NCI-H345 (cell line): ENCODE measurements at regions not wholly inside any gene's neighbourhood (a gene's known extent, or its start where the extent isn't known, plus 50 kb on each side); places are given as distances from the start of the nearest gene placed in this dataset.

Source experiments
- DNase-seq: peaks from one replicate; lab custom pipeline; 2025; lab: John Stamatoyannopoulos, UW

- no peak for DNase-seq
These were observed 624.3 kb upstream of the TENM4 start for GRCh38 chr11:80065086-80065485.

DNA sequence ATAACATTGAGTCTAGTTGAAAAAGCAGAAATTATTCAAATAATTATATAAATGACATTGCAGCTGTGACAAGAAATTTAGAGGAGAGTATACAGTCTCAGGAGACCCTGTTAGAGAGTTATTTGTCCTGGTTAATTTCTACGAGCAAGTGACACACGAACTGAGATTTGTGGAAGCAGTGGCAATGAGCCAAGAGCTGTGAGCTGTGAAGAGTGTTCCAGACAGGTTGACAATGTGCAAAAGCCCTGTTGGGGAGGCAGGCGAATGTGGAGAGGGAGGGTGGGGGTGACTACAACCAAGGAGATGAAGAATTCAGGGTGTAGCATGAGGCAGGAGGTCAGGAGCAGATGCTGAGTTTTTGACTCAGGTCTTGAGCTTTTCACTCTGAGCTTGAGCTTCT is 620.2 kb upstream of the TENM4 start:
- no peak for DNase-seq

GRCh38 chr11:80054582-80055165 is 613.8 kb upstream of the TENM4 start:
- DNase-seq: no peak

GRCh38 chr11:80048513-80048912 is 607.7 kb upstream of the TENM4 start:
- no peak for DNase-seq

DNA sequence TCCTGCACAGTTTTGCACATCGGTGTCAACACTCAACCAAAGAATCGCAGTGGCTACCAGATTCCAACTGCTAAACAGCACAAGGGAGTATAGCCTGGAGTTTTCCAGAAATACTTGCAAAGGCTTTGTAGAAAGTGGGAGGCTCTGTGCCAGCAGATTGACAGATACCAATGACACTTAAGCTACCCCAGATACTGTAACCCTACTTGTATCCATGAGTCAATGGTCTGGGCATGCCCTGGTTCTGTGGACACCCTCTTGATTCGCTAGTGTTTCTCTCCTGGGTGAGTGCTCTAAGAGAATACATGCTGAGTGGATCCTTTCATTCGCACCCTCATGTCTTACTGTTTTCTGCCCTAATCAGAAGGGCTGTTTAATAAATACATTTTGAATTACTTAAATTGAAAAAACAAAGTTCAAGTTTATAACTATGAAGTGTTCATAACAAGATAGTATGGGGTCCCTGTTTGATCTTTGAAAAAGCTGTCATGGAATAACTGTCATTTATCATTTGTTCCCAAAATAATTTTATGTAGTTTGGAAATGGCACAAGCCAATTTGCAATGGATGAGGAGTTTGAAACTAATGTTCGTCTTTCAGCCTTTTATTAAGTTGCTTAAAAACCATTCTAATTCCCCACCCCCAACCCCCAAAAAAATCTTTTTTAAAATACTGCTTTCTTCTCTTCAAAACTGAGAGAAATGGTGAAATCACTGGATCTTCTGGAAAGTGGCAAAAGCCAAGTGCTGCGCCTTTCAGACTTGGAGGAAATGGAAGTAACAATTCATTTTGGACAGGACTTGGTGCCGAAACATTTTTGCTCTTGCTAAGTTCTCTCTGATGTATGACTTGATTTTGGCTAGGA is 600.5 kb upstream of the TENM4 start:
- no peak for DNase-seq

DNA sequence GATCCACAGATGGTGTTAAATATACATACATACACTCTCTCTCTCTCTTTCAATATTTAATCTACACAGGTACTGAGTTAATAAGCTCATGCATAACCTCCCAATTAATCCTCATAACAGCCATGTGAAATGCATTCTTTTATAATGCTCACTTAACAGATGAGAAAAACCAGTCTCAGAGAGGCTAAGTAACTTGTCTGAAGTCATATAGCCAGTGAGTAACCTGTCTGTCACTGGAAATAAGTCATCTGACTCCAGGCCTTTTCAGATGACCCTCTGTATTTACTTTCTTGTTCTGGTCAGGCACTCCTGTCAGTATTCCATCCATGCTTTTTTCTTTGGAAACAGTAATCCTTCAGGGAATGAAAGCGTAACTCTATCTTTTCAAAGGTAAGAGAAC is 594.0 kb upstream of the TENM4 start:
- no peak for DNase-seq

DNA sequence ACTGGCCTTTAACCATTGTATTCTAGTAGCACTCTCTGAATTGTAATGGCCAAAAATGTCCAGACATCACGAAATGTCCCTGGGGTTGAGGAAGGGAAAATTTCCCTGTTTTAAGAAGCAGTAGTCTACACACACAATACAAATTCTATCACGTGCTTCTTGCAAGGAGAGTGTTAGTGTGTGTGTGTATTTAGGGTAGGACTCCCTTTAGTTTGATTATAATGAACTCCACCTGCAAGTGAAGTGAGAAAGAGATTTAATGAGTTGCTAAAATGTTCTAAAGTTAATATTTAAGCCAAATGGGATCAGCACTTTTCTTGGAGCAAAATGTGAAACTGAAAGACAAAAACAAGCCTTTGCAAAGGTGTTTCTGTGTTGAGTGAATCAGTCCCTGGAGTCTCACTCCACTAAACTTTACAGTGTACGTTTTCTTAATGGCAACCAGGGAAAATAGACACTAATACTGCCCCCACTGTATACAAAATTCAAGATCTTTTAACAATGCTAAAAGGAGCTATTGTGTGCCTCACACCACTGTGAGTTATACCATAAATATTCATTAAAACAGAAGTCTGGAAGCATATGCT is 590.3 kb upstream of the TENM4 start:
- DNase-seq: no peak

GRCh38 chr11:80028998-80029397 is 588.2 kb upstream of the TENM4 start:
- no peak for DNase-seq

- no peak for DNase-seq
These were observed 583.3 kb upstream of the TENM4 start for GRCh38 chr11:80024119-80024518.

DNA sequence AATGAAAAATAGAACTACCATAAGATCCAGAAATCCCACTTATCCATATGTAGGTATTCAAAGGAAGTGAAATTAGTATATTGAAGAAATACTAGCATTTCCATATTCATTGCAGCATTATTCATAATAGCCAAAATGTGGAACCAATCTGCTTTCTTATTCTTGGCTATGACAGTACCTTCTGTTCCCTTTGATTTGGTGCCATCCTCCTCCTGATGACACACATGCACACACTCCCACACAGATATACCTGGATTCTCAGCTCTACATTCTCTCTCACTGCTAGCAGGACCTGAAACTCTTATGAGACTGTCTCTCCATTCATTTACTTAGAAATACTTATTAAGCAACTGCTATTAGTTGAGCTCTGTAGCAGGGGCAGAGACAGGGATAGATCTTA is 582.6 kb upstream of the TENM4 start:
- DNase-seq: no peak

DNA sequence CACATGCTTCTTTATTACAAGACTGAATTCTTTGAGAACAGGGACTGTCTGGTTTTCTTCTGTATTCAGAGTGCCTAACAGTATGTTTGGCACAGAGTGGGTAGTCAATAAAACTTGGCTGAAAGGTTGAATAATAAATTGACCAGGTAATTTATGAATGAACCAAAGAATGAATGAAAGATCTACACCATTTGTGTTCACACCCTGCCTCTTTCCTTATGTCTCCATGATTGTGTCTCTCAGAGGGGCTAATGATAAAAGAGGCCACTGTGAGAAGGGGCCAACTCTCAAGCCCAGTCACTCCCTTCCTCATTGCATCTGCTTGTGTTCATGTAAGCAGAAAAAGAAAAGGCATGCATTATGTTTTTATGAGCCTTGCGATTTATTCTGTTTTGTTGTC is 569.7 kb upstream of the TENM4 start:
- no peak for DNase-seq

- no peak for DNase-seq
These were observed 568.3 kb upstream of the TENM4 start for GRCh38 chr11:80009081-80009480.

- no peak for DNase-seq
These were observed 566.8 kb upstream of the TENM4 start for GRCh38 chr11:80007616-80008015.

- DNase-seq: no peak
These were observed 549.3 kb upstream of the TENM4 start for GRCh38 chr11:79990141-79990540.

DNA sequence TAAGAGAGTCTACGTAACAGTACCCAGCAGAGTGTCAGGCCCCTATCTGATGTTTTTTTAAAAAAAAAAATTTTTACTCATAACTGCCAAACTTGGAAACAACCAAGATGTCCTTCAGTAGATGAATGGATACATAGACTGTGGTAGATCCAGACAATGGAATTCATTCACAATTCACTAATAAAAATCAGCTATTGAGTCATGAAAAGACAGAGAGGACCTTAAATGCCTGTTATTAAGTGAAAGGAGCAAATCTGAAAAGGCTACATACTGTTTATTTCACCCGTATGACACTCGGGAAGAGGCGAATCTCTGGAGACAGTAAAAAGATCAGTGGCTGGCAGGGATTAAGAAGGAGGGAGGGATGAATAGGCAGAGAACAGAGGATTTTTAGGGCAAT is 541.4 kb upstream of the TENM4 start:
- DNase-seq: no peak

DNA sequence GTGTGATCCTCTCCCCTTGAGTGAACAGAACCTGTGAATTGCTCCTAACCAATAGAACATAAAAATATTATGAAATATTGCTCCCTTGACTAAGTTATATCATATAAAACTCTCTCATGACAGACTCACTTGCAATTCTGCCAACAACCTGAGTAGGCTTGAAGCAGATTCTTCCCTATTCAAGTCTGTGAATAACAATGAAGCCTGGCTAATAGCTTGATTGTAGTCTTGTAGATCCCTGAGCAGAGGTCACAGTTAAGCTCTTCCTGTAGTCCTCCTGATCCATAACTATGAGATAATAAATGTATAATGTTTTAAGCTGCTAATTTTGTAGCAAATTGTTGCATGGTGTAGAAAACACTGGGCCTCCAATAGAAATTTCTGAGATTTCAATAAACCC is 540.1 kb upstream of the TENM4 start:
- DNase-seq: no peak

- DNase-seq: no peak
These were observed 533.1 kb upstream of the TENM4 start for GRCh38 chr11:79973721-79974617.

DNA sequence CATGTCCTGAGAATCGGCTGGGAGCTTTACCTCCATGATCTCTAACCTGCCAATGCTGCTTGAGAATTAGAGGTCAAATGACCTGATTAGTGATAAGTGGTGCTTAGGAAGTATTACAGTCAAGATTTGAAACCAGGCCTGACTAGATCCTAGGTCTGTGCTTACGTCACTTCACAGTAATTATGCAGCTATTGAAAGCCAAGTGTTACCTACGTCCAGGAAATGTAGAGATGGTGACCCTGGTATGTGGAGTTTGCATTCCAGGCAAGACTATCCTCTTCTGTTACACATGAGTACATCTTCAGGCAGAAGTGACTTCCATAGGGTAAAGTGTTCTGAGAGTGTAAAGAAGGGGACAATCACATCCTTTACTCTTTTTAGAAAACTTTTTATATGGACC is 530.4 kb upstream of the TENM4 start:
- no peak for DNase-seq

DNA sequence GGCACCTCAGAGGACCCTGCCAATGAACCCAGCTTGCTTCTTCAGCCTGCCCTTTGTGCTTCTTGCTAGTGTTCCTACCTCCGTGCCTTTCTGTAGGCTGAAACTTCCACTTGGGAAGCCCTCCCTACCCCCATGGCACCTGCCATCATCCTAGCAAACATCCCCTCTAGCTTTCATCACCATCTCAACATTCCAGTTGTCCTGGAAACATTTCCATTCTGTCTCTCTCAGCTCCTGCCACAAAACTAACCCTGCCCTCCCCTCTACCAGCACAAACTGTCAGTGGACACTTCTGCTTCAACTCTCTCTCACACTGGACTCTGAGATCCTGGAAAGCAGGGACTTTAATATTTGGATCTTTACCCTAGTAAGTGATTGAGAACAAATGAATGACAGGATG is 525.8 kb upstream of the TENM4 start:
- no peak for DNase-seq

- peak; percentile 20 for DNase-seq
These were observed 523.2 kb upstream of the TENM4 start for GRCh38 chr11:79963856-79964645.

DNA sequence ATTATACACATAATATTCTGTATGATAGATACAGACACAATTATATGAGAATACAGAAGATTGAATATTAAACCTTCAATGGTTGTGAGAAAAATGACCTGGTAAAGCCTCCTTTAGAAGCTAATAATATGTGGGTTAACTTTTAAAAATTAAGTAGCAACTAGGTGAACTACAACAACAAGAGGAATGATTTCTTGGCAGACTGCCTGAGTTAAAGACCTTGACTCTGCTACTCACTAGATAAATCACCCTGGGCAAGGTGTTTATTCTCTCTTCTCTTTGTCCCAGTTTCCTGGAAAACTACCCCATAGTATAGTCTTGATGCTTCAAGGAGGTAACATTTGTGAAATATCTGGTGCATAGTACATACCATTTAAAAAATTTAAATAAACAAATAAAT is 519.6 kb upstream of the TENM4 start:
- DNase-seq: no peak

DNA sequence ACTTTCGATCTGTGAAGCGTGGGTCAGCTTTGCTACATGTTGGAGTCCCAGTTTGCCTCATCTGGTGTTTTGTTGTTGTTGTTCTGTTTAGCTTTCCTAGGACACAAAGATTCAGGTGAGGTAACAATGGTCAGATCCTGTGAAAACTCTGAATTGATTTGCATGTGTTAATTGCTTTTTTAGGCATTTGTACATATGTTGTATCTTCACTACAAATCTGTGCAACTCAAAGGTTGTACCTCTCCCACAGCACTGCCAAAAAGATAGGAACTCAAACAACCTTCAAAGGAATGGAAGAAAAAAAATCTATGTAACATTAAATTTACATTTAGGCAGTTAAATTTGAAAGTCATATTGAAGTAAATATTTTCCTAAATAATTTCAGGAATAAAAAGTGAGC is 518.5 kb upstream of the TENM4 start:
- no peak for DNase-seq
